ENCODE measurements at regions not wholly inside any gene's neighbourhood (a gene's known extent, or its start where the extent isn't known, plus 50 kb on each side); places are given as distances from the start of the nearest gene placed in this dataset.

DNA sequence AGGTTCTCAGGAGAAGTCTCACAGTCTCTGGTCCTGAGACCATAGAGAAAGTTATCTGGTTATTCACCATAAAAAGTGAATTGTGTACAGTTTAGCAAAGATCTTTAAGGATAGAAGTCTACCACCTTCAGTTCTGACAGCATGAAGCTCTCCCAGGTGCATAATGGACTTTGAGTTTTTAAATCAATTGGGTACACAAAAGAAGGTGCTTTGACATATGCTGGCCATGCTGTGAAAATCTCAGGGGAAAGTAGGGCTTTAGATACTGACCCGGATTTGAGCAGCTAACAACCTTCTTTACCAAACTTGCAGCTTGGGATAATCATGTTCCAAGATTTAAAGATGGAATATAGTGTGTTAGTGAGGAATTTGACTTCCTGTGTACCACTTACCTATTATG lies 264.2 kb downstream of the ZSWIM6 start:
- Histone ChIP-seq H3K9me3 (ENCODE audit: control insufficient read depth in 2 of 3, insufficient read depth in 1 of 3, low read length in 3 of 3) (no peaks in the 10 kb centered on the region), H3K4me3 (ENCODE audit: low read length in 3 of 3) (no peak overlapping the region), H3K36me3 (ENCODE audit: control insufficient read depth in 2 of 3, insufficient read depth in 3 of 3, low read length in 3 of 3) (no peaks in the 10 kb centered on the region), H3K9ac (ENCODE audit: low read length in 3 of 3) (no peak overlapping the region), H3K4me1 (ENCODE audit: control insufficient read depth in 2 of 3, insufficient read depth in 2 of 3, low read depth in 1 of 3, low read length in 3 of 3) (no peaks in the 10 kb centered on the region), H3K27me3 (ENCODE audit: control insufficient read depth, insufficient read depth, low read length) (no peaks in the 10 kb centered on the region), H3K27ac (ENCODE audit: low read depth in 2 of 2, low read length in 2 of 2) (no peak overlapping the region)
- no peak for TF ChIP-seq CTCF (IDR thresholded peaks at IDR 0.05; ENCODE audit: borderline replicate concordance, extremely low read depth, insufficient read depth)
- no peak for DNase-seq
- intact Hi-C loops (cut with DNase I): no loop called here
- FAIRE-seq: no peak

GRCh38 chr5:61597684-61598083 lies 265.6 kb downstream of the ZSWIM6 start:
- intact Hi-C loops (cut with DNase I): no loop called here
- H3K4me1 ChIP-seq (ENCODE audit: control insufficient read depth in 2 of 3, insufficient read depth in 2 of 3, low read depth in 1 of 3, low read length in 3 of 3): no peaks in the 10 kb centered on the region
- no peak for FAIRE-seq

GRCh38 chr5:61598126-61598525 lies 266.1 kb downstream of the ZSWIM6 start:
- DNase-seq: no peak
- FAIRE-seq: no peak
- no peak for TF ChIP-seq CTCF (IDR thresholded peaks at IDR 0.05; ENCODE audit: borderline replicate concordance, extremely low read depth, insufficient read depth)
- intact Hi-C loops (cut with DNase I): no loop called here
- H3K36me3 ChIP-seq (ENCODE audit: control insufficient read depth in 2 of 3, insufficient read depth in 3 of 3, low read length in 3 of 3): no peaks in the 10 kb centered on the region
- no peaks in the 10 kb centered on the region for H3K27me3 ChIP-seq (ENCODE audit: control insufficient read depth, insufficient read depth, low read length)
- H3K9me3 ChIP-seq (ENCODE audit: control insufficient read depth in 2 of 3, insufficient read depth in 1 of 3, low read length in 3 of 3): no peaks in the 10 kb centered on the region
- H3K27ac ChIP-seq (ENCODE audit: low read depth in 2 of 2, low read length in 2 of 2): no peak overlapping the region
- no peaks in the 10 kb centered on the region for H3K4me1 ChIP-seq (ENCODE audit: control insufficient read depth in 2 of 3, insufficient read depth in 2 of 3, low read depth in 1 of 3, low read length in 3 of 3)
- H3K9ac ChIP-seq (ENCODE audit: low read length in 3 of 3): no peak overlapping the region
- H3K4me3 ChIP-seq (ENCODE audit: low read length in 3 of 3): no peak overlapping the region

More at GRCh38 chr5:61597684-61598083, 265.6 kb downstream of the ZSWIM6 start:
- Histone ChIP-seq H3K27me3 (ENCODE audit: control insufficient read depth, insufficient read depth, low read length) (no peaks in the 10 kb centered on the region), H3K9ac (ENCODE audit: low read length in 3 of 3) (no peak overlapping the region), H3K9me3 (ENCODE audit: control insufficient read depth in 2 of 3, insufficient read depth in 1 of 3, low read length in 3 of 3) (no peaks in the 10 kb centered on the region), H3K4me3 (ENCODE audit: low read length in 3 of 3) (no peak overlapping the region), H3K27ac (ENCODE audit: low read depth in 2 of 2, low read length in 2 of 2) (no peak overlapping the region), H3K36me3 (ENCODE audit: control insufficient read depth in 2 of 3, insufficient read depth in 3 of 3, low read length in 3 of 3) (no peaks in the 10 kb centered on the region)
- no peak for TF ChIP-seq CTCF (IDR thresholded peaks at IDR 0.05; ENCODE audit: borderline replicate concordance, extremely low read depth, insufficient read depth)
- no peak for DNase-seq

Measured in kidney (tissue), 13 donors.